ENCODE measurements at regions not wholly inside any gene's neighbourhood (a gene's known extent, or its start where the extent isn't known, plus 50 kb on each side); places are given as distances from the start of the nearest gene placed in this dataset.
A peak's percentile ranks its signal among the peaks of the same experiment; 100 is the strongest.

DNA sequence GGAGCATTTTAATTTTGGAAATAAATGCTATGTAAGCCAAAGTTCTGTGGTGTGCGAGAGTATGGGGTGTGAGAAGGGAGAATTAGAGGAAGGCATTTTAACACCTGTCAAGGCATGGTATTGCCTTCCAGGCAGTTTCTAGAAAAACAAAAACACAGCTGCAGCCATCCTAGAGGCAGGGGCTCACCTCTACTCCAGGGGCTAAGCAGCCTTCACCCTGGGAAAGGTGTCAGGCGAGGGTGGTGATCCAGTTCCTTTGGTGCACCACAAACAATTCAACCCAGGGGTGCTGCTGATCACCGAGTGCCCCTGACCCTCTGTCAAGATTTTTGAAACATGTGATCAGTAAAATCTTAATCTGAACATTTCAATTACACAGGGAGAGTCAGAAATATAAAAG lies 59.2 kb upstream of the GPR26 start:
- no peak for DNase-seq (ENCODE audit: low read depth)
- TF ChIP-seq, protein P1, sequence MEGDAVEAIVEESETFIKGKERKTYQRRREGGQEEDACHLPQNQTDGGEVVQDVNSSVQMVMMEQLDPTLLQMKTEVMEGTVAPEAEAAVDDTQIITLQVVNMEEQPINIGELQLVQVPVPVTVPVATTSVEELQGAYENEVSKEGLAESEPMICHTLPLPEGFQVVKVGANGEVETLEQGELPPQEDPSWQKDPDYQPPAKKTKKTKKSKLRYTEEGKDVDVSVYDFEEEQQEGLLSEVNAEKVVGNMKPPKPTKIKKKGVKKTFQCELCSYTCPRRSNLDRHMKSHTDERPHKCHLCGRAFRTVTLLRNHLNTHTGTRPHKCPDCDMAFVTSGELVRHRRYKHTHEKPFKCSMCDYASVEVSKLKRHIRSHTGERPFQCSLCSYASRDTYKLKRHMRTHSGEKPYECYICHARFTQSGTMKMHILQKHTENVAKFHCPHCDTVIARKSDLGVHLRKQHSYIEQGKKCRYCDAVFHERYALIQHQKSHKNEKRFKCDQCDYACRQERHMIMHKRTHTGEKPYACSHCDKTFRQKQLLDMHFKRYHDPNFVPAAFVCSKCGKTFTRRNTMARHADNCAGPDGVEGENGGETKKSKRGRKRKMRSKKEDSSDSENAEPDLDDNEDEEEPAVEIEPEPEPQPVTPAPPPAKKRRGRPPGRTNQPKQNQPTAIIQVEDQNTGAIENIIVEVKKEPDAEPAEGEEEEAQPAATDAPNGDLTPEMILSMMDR (conservative IDR thresholded peaks at IDR 0.05; ENCODE audit: low read depth, low read length), result no peak
- H3K4me3 ChIP-seq (ENCODE audit: low read depth, low read length), result no peak overlapping the region

GRCh38 chr10:123607386-123607785 lies 58.8 kb upstream of the GPR26 start:
- no peak overlapping the region for H3K4me3 ChIP-seq (ENCODE audit: low read depth, low read length)
- DNase-seq (ENCODE audit: low read depth), result no peak
- TF ChIP-seq, protein P1 (conservative IDR thresholded peaks at IDR 0.05; ENCODE audit: low read depth, low read length), result no peak

- no peak overlapping the region for H3K4me3 ChIP-seq (ENCODE audit: low read depth, low read length)
- no peak for DNase-seq (ENCODE audit: low read depth)
- TF ChIP-seq, protein P1 (conservative IDR thresholded peaks at IDR 0.05; ENCODE audit: low read depth, low read length), result no peak
Measured at GRCh38 chr10:123608047-123608446, 58.1 kb upstream of the GPR26 start.

- TF ChIP-seq, protein P1 (conservative IDR thresholded peaks at IDR 0.05; ENCODE audit: low read depth, low read length), result no peak
- no peak for DNase-seq (ENCODE audit: low read depth)
- no peak overlapping the region for H3K4me3 ChIP-seq (ENCODE audit: low read depth, low read length)
Measured at GRCh38 chr10:123611243-123611642, 54.9 kb upstream of the GPR26 start.

GRCh38 chr10:123611876-123612275 lies 54.3 kb upstream of the GPR26 start:
- TF ChIP-seq, protein P1 (conservative IDR thresholded peaks at IDR 0.05; ENCODE audit: low read depth, low read length), result no peak
- no peak for DNase-seq (ENCODE audit: low read depth)
- H3K4me3 ChIP-seq (ENCODE audit: low read depth, low read length), result no peak overlapping the region

DNA sequence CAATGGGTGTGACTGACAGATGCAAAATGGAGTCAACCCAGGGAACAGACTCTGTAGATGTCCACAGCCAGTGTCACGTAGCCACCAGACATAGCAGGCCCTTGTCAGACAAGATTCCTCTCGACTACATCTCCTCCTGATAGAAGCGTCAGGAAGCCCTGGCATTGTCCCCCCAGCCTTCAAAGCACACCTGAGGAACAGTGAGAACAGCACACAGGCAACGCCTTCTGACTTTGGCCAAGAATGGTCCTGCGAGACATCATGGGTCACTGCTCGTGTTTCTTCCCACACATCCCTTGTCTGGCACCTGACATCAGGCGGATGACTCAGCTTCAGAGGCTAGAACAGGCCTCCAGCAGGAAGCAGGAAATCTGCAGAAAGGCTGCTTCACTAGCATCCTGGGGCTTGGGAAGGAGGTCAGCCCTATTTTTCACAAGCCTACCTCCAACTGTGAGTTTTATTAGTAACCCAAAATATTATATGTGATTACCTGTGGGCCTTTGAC lies 52.8 kb upstream of the GPR26 start:
- no peak for DNase-seq (ENCODE audit: low read depth)
- no peak overlapping the region for H3K4me3 ChIP-seq (ENCODE audit: low read depth, low read length)
- TF ChIP-seq, protein P1 (conservative IDR thresholded peaks at IDR 0.05; ENCODE audit: low read depth, low read length), result no peak

DNA sequence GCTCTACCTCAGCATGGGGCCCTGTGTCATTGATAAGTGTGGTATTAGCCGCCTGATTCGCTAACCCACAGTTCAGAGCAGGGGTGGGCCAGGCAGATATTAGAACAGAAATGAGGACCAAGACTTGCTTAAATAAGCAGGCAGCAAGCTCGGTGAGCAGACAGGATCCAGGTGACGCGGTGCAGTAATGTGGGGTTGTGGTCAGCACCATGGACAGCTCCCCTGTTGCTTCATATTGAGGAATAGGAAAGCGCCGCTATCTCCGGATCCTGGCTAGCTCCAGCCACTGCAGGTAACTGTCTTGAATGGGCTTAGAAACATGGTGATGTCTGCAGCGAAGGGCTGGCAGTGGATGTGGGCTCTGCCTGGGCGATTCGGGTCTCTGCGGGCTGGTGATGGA lies 51.3 kb upstream of the GPR26 start:
- peak; percentile 46 for DNase-seq (ENCODE audit: low read depth)
- no peak overlapping the region for H3K4me3 ChIP-seq (ENCODE audit: low read depth, low read length)
- TF ChIP-seq, protein P1 (conservative IDR thresholded peaks at IDR 0.05; ENCODE audit: low read depth, low read length), result no peak
